SK-N-MC (cell line): ENCODE measurements at regions not wholly inside any gene's neighbourhood (a gene's known extent, or its start where the extent isn't known, plus 50 kb on each side); places are given as distances from the start of the nearest gene placed in this dataset.

Experiments used
- DNase-seq: peaks from one replicate; pipeline ENCODE4 v3.0.0-alpha.2; 2011; ENCODE audit warnings: low read depth, low spot score
- H3K27ac ChIP-seq: fragments of 200-600 bp; sonication (generic); 2 replicates; pipeline ENCODE4 v1.5.1; 2016; ENCODE audit warnings: mixed run types
- H3K36me3 ChIP-seq: fragments of 200-600 bp; sonication (generic); 2 replicates; pipeline ENCODE4 v1.6.1; 2017; ENCODE audit warnings: antibody characterized with exemption, low read length, mixed read lengths; ENCODE audit not compliant: insufficient read depth
- H3K4me3 ChIP-seq: fragments of 200-600 bp; sonication (generic); 2 replicates; pipeline ENCODE4 v1.5.1; 2016
- H3K9ac ChIP-seq: fragments of 200-600 bp; sonication (generic); 2 replicates; pipeline ENCODE4 v1.8.0; 2017; ENCODE audit warnings: mixed run types, mixed read lengths; ENCODE audit not compliant: insufficient read length
- H3K9me3 ChIP-seq: fragments of 200-600 bp; sonication (generic); 2 replicates; pipeline ENCODE4 v1.6.1; 2017; ENCODE audit warnings: low read depth, mild to moderate bottlenecking, antibody characterized with exemption, low read length, moderate library complexity, mixed read lengths
- EZH2 ChIP-seq: fragments of 200-600 bp; sonication (generic); IDR thresholded peaks from one replicate; pipeline ENCODE4 v1.6.1; 2017; ENCODE audit warnings: antibody characterized with exemption
- FOXP2 ChIP-seq: optimal IDR thresholded peaks from 2 replicates; pipeline ENCODE3; 2011; ENCODE audit warnings: mild to moderate bottlenecking, moderate library complexity; ENCODE audit not compliant: insufficient read depth; ENCODE audit errors: extremely low read length, control extremely low read depth
- POLR2AphosphoS5 ChIP-seq: IDR thresholded peaks from 2 replicates; pipeline ENCODE4 v1.6.1; 2012; ENCODE audit warnings: mild to moderate bottlenecking, low read depth, low read length, borderline replicate concordance

- TF ChIP-seq FOXP2 (no peak), POLR2AphosphoS5 (no peak), EZH2 (no peak)
- Histone ChIP-seq H3K36me3 (no peaks in the 10 kb centered on the region), H3K27ac (no peak overlapping the region), H3K9me3 (no peaks in the 10 kb centered on the region), H3K9ac (no peak overlapping the region), H3K4me3 (no peak overlapping the region)
- no peak for DNase-seq
These were observed 132.7 kb upstream of the ONECUT1 start for GRCh38 chr15:52922871-52923270.

GRCh38 chr15:52912172-52912571 is 122.0 kb upstream of the ONECUT1 start:
- no peak overlapping the region for H3K4me3 ChIP-seq
- H3K36me3 ChIP-seq: no peaks in the 10 kb centered on the region
- no peaks in the 10 kb centered on the region for H3K9me3 ChIP-seq
- no peak for DNase-seq
- H3K27ac ChIP-seq: no peak overlapping the region
- H3K9ac ChIP-seq: no peak overlapping the region
- TF ChIP-seq EZH2: no peak
- no peak for TF ChIP-seq FOXP2
- TF ChIP-seq POLR2AphosphoS5: no peak

- Histone ChIP-seq H3K4me3 (no peak overlapping the region), H3K36me3 (no peaks in the 10 kb centered on the region), H3K9ac (no peak overlapping the region), H3K27ac (no peak overlapping the region), H3K9me3 (no peaks in the 10 kb centered on the region)
- DNase-seq: no peak
- no peak for TF ChIP-seq EZH2
- TF ChIP-seq FOXP2: no peak
- no peak for TF ChIP-seq POLR2AphosphoS5
These were observed 103.2 kb upstream of the ONECUT1 start for GRCh38 chr15:52893338-52893737.

GRCh38 chr15:52879904-52880303 is 89.8 kb upstream of the ONECUT1 start:
- TF ChIP-seq POLR2AphosphoS5 (no peak), EZH2 (no peak), FOXP2 (no peak)

GRCh38 chr15:52879145-52879544 is 89.0 kb upstream of the ONECUT1 start:
- TF ChIP-seq POLR2AphosphoS5 (no peak), EZH2 (no peak), FOXP2 (no peak)
- no peak overlapping the region for H3K4me3 ChIP-seq
- no peak for DNase-seq
- no peaks in the 10 kb centered on the region for H3K36me3 ChIP-seq
- H3K9ac ChIP-seq: no peak overlapping the region
- H3K9me3 ChIP-seq: no peaks in the 10 kb centered on the region
- no peak overlapping the region for H3K27ac ChIP-seq

More at GRCh38 chr15:52879904-52880303, 89.8 kb upstream of the ONECUT1 start:
- DNase-seq: no peak
- no peak overlapping the region for H3K27ac ChIP-seq
- no peaks in the 10 kb centered on the region for H3K36me3 ChIP-seq
- H3K9me3 ChIP-seq: no peaks in the 10 kb centered on the region
- no peak overlapping the region for H3K4me3 ChIP-seq
- H3K9ac ChIP-seq: no peak overlapping the region

GRCh38 chr15:52876991-52877663 is 87.0 kb upstream of the ONECUT1 start:
- no peak for TF ChIP-seq EZH2
- no peak for TF ChIP-seq FOXP2
- TF ChIP-seq POLR2AphosphoS5: no peak
- no peaks in the 10 kb centered on the region for H3K36me3 ChIP-seq
- H3K27ac ChIP-seq: no peak overlapping the region
- H3K4me3 ChIP-seq: no peak overlapping the region
- DNase-seq: no peak
- no peaks in the 10 kb centered on the region for H3K9me3 ChIP-seq
- no peak overlapping the region for H3K9ac ChIP-seq

- no peaks in the 10 kb centered on the region for H3K36me3 ChIP-seq
- H3K27ac ChIP-seq: no peak overlapping the region
- no peak overlapping the region for H3K4me3 ChIP-seq
- no peak overlapping the region for H3K9ac ChIP-seq
- TF ChIP-seq EZH2: no peak
- TF ChIP-seq FOXP2: no peak
- no peak for TF ChIP-seq POLR2AphosphoS5
- H3K9me3 ChIP-seq: no peaks in the 10 kb centered on the region
- no peak for DNase-seq
These were observed 82.1 kb upstream of the ONECUT1 start for GRCh38 chr15:52872036-52872818.

- DNase-seq: no peak
- Histone ChIP-seq H3K4me3 (no peak overlapping the region), H3K36me3 (no peaks in the 10 kb centered on the region), H3K9me3 (no peaks in the 10 kb centered on the region), H3K27ac (no peak overlapping the region), H3K9ac (no peak overlapping the region)
- TF ChIP-seq POLR2AphosphoS5: no peak
- TF ChIP-seq FOXP2: no peak
- no peak for TF ChIP-seq EZH2
These were observed 79.9 kb upstream of the ONECUT1 start for GRCh38 chr15:52870015-52870414.
